K562 (cell line): ENCODE measurements at regions not wholly inside any gene's neighbourhood (a gene's known extent, or its start where the extent isn't known, plus 50 kb on each side); places are given as distances from the start of the nearest gene placed in this dataset.
"Not testable (repeated sequence)": the region's sequence is repeated elsewhere in the genome, so short reads cannot be mapped to it uniquely, and the experiment has no call there.

Source experiments
- ATAC-seq: fragments of 200-7000 bp; cut with Tn5 transposase; 3 replicates; pipeline ENCODE4 v1.9.1; 2020; ENCODE audit warnings: moderate library complexity
- BruUV-seq: library from RNA; stranded (reverse); fragments of 400-500 nt; replicated peaks from 2 replicates; lab custom pipeline; 2021; lab: Mats Ljungman, UMichigan
- CTCF ChIA-PET: fragments of 300-600 bp; formaldehyde crosslinking; extraction: SDS; loops from one replicate; lab custom pipeline; 2021; ENCODE audit warnings: low intra/inter-chr PET ratio; lab: Yijun Ruan, JAX
- POLR2A ChIA-PET: fragments of 300-600, 350-650 bp; sonication (Branson Sonifier 250); formaldehyde crosslinking; extraction: SDS; loops from one replicate; lab custom pipeline; 2021; ENCODE audit warnings: antibody characterized with exemption, inconsistent platforms; lab: Yijun Ruan, JAX
- DNase-seq, 4 experiments: peaks; one replicate each; pipeline versions ENCODE4 v3.0.0 to v3.0.0-alpha.2; 2011 to 2018; ENCODE audit warnings: low spot score in 3 of 4, mixed read lengths in 3 of 4; ENCODE audit errors: extremely low read depth in 1 of 4
- FAIRE-seq: peaks from 2 replicates; lab custom pipeline; 2011; peaks lifted over from hg19 to GRCh38; lab: Jason Lieb, UNC
- H2AFZ ChIP-seq: 2 replicates; pipeline ENCODE4 v1.6.0; 2011; ENCODE audit warnings: low read depth, low read length, control low read depth, inconsistent platforms
- H3K27ac ChIP-seq: fragments of 200-600 bp; 3 replicates; pipeline ENCODE4 v1.8.0; 2011; ENCODE audit warnings: low read depth, mild to moderate bottlenecking, control low read depth, inconsistent platforms, low read length, moderate library complexity, mixed read lengths; ENCODE audit errors: extremely low read depth
- H3K27me3 ChIP-seq, 2 experiments: fragments of 300-600 bp in 1 of 2; 2 replicates in 1 of 2; 3 replicates in 1 of 2; pipeline versions ENCODE4 v1.6.0 to v1.8.0; 2011; ENCODE audit warnings: inconsistent platforms in 2 of 2, low read length in 2 of 2, mild to moderate bottlenecking in 1 of 2, mixed read lengths in 1 of 2, moderate library complexity in 1 of 2; ENCODE audit not compliant: control insufficient read depth in 2 of 2, insufficient read depth in 2 of 2
- H3K36me3 ChIP-seq: fragments of 300-600 bp; 3 replicates; pipeline ENCODE4 v1.8.0; 2011; ENCODE audit warnings: mild to moderate bottlenecking, low read length, inconsistent platforms; ENCODE audit not compliant: control insufficient read depth, insufficient read depth
- H3K4me1 ChIP-seq, 2 experiments: fragments of 200-600 bp in 1 of 2; replicated peaks in 1 of 2; 2 replicates in 1 of 2; 3 replicates in 1 of 2; pipeline versions ENCODE4 v1.5.1 to v1.8.0; 2011; ENCODE audit warnings: inconsistent platforms in 2 of 2, low read length in 2 of 2, mild to moderate bottlenecking in 1 of 2, mixed read lengths in 1 of 2, moderate library complexity in 1 of 2; ENCODE audit not compliant: control insufficient read depth in 2 of 2, insufficient read depth in 2 of 2
- H3K4me2 ChIP-seq: 2 replicates; pipeline ENCODE4 v1.6.1; 2011; ENCODE audit warnings: low read length, control low read depth, inconsistent platforms, mixed read lengths; ENCODE audit not compliant: insufficient read depth
- H3K4me3 ChIP-seq: fragments of 200-600 bp; sonication (generic), shearing (Covaris generic); 2 replicates; pipeline ENCODE4 v1.5.1; 2016; ENCODE audit warnings: control low read depth, inconsistent platforms
- H3K79me2 ChIP-seq: fragments of 200-600 bp; 3 replicates; pipeline ENCODE4 v1.8.0; 2011; ENCODE audit warnings: low read length, inconsistent platforms; ENCODE audit not compliant: control insufficient read depth, insufficient read depth
- H3K9ac ChIP-seq, 2 experiments: 2 replicates each; pipeline versions ENCODE4 v1.6.0 to v1.6.1; 2011; ENCODE audit warnings: low read depth in 2 of 2, low read length in 2 of 2, control low read depth in 1 of 2, inconsistent platforms in 1 of 2, mild to moderate bottlenecking in 1 of 2, mixed read lengths in 1 of 2; ENCODE audit not compliant: insufficient read depth in 1 of 2
- H3K9me1 ChIP-seq: one replicate; pipeline ENCODE4 v1.6.0; 2011; ENCODE audit warnings: inconsistent platforms, mild to moderate bottlenecking, low read length, moderate library complexity; ENCODE audit not compliant: control insufficient read depth, insufficient read depth
- H3K9me3 ChIP-seq: replicated peaks from 2 replicates; pipeline ENCODE4 v1.5.1; 2011; ENCODE audit warnings: low read depth, low read length, inconsistent platforms; ENCODE audit not compliant: control insufficient read depth, insufficient read depth
- H4K20me1 ChIP-seq: replicated peaks from 2 replicates; pipeline ENCODE4 v1.6.1; 2011; ENCODE audit warnings: low read length, inconsistent platforms, mixed read lengths; ENCODE audit not compliant: control insufficient read depth, insufficient read depth
- ARID1B ChIP-seq: fragments of 450-650 bp; IDR thresholded peaks from 2 replicates; pipeline ENCODE4 v1.6.1; 2016; ENCODE audit warnings: antibody characterized with exemption, mild to moderate bottlenecking, inconsistent platforms
- CBFA2T3 ChIP-seq: fragments of 450-650 bp; IDR thresholded peaks from 2 replicates; pipeline ENCODE4 v1.6.1; 2017
- CTBP1 ChIP-seq: fragments of 450-650 bp; IDR thresholded peaks from 2 replicates; pipeline ENCODE4 v1.6.1; 2016; ENCODE audit warnings: borderline replicate concordance
- EP300 ChIP-seq: IDR thresholded peaks from 2 replicates; pipeline ENCODE4 v1.6.1; 2012; ENCODE audit warnings: low read length, improper control_type of control experiment
- HDAC3 ChIP-seq: fragments of 450-650 bp; IDR thresholded peaks from 2 replicates; pipeline ENCODE4 v1.6.1; 2018; ENCODE audit warnings: borderline replicate concordance, mild to moderate bottlenecking, moderate library complexity; ENCODE audit not compliant: partially characterized antibody
- KDM1A ChIP-seq, 2 experiments: fragments of 450-650 bp; IDR thresholded peaks; 2 replicates each; pipeline ENCODE4 v1.6.1; 2016; ENCODE audit warnings: mild to moderate bottlenecking in 2 of 2
- MEIS2 ChIP-seq: fragments of 450-650 bp; IDR thresholded peaks from 2 replicates; pipeline ENCODE4 v1.6.1; 2014; ENCODE audit warnings: mild to moderate bottlenecking; ENCODE audit not compliant: partially characterized antibody
- NCOR1 ChIP-seq: fragments of 450-650 bp; IDR thresholded peaks from 2 replicates; pipeline ENCODE4 v1.6.1; 2016; ENCODE audit warnings: mild to moderate bottlenecking, moderate library complexity
- SMARCE1 ChIP-seq: fragments of 450-650 bp; IDR thresholded peaks from 2 replicates; pipeline ENCODE4 v1.7.1; 2016; ENCODE audit warnings: mild to moderate bottlenecking
- TBL1XR1 ChIP-seq, 2 experiments: IDR thresholded peaks; 2 replicates each; pipeline ENCODE4 v1.6.1; 2012; ENCODE audit warnings: improper control_type of control experiment in 2 of 2, low read length in 2 of 2, mild to moderate bottlenecking in 1 of 2
- ZNF766 ChIP-seq: fragments of 200-800 bp; sonication (Bioruptor generic); conservative IDR thresholded peaks from 2 replicates; pipeline ENCODE4 v1.6.1; 2016; ENCODE audit warnings: missing genetic modification characterization, missing compliant biosample characterization
- WGBS: fragments of 100-300 bp; shearing (Covaris generic); methylation state at CpG from one replicate; pipeline ENCODE4 v1.1.6; 2016; ENCODE audit warnings: low coverage, mixed read lengths; ENCODE audit not compliant: insufficient coverage; ENCODE audit errors: missing lambda C conversion rate; 5-methylcytosine and 5-hydroxymethylcytosine counted together
- in situ Hi-C: fragments of 300-500 bp; cut with MboI; formaldehyde crosslinking; loops from 4 replicates; pipeline ENCODE4 v1.15.0; 2018; ENCODE audit warnings: inconsistent platforms, mixed read lengths
- intact Hi-C: fragments of 100-400 bp; cut with micrococcal nuclease; formaldehyde crosslinking; loops from 2 replicates; pipeline ENCODE4 v1.14.2; 2022
- TF ChIP-seq, protein P1 (sequence below), 3 experiments: fragments of 200-800 bp in 1 of 3; fragments of 250-450 bp in 1 of 3; fragments of 450-650 bp in 1 of 3; sonication (Bioruptor Pico) in 1 of 3; sonication (Bioruptor generic) in 1 of 3; formaldehyde crosslinking in 1 of 3; IDR thresholded peaks; 2 replicates each; pipeline versions ENCODE4 v1.6.1 to v1.8.0; 2016 to 2022; ENCODE audit warnings: mild to moderate bottlenecking in 2 of 3, missing genetic modification characterization in 2 of 3, missing compliant biosample characterization in 1 of 3, moderate library complexity in 1 of 3
- TF ChIP-seq, protein P2 (sequence below): fragments of 450-650 bp; IDR thresholded peaks from 2 replicates; pipeline ENCODE4 v1.6.1; 2016

DNA sequence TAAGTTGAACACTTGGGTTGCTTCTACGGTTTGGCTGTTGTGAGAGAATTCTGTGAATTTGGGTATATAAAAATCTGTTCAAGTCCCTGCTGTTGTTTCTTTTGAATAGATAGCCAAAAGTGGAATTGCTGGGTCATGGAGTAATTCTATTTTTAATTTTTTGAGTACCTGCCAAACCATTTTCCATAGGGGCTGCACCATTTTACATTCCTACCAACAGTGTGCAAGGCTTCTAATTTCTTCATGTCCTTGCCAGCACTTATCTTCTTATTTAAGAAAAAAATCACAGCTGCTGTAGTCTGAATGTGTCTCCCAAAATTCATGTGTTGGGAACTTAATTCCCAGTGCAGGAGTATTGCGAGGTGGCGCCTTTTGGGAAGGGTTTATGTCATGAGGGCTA lies 75.1 kb upstream of the NUTM2F start:
- H3K9me3 ChIP-seq, H2AFZ ChIP-seq, ATAC-seq, intact Hi-C loops, H3K27ac ChIP-seq, H3K4me1 ChIP-seq, H3K4me2 ChIP-seq, DNase-seq, in situ Hi-C loops, H3K27me3 ChIP-seq, H3K4me3 ChIP-seq, H3K36me3 ChIP-seq, H3K9ac ChIP-seq, FAIRE-seq, BruUV-seq, H3K9me1 ChIP-seq, POLR2A ChIA-PET, CTCF ChIA-PET, H4K20me1 ChIP-seq: not testable (repeated sequence)
- 95% methylated on average over 2 of the region's 3 CpGs for WGBS
- peaks cover 27% of the 10 kb centered on the region for H3K79me2 ChIP-seq

DNA sequence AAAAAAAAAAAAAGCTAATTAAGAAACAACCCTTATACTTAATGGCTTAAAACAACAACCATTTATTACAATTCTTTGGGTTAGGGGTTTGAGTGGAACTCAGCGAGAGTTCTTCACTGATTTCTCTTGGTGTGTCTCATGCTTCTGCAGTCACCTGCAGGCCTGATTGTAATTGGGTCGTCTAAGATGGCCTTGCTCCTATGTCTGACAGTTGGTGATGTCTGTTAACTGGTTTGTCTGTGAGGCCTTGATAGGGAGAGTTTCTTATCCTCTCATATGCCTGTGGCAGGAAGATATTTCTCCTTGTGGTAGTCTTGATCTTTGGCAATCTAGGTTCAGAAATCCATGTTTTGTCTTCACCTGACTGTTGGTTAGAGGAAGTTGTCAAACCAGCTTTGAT lies 85.2 kb upstream of the NUTM2F start:
- BruUV-seq, H3K9me1 ChIP-seq, H4K20me1 ChIP-seq, H2AFZ ChIP-seq, H3K27me3 ChIP-seq, H3K4me2 ChIP-seq, H3K4me3 ChIP-seq, H3K9ac ChIP-seq, intact Hi-C loops, H3K27ac ChIP-seq, POLR2A ChIA-PET, in situ Hi-C loops, H3K36me3 ChIP-seq, H3K4me1 ChIP-seq, CTCF ChIA-PET, H3K9me3 ChIP-seq: not testable (repeated sequence)
- ATAC-seq = peak; percentile 94
- 0% methylated on average over 2 of the region's 2 CpGs for WGBS
- peak; percentile 13 to 77 (median 16) for DNase-seq
- peaks cover 35% of the 10 kb centered on the region for H3K79me2 ChIP-seq
- peak; percentile 95 for FAIRE-seq
- TF ChIP-seq ARID1B (peak; percentile 93), KDM1A (IDR thresholded peaks at IDR 0.05) (peak; percentile 88 to 93), ZNF766 (CRISPR knock-in tag) (0 out of 2 replicates have a peak, but pooled peaks have one; percentile 51), TBL1XR1 (IDR thresholded peaks at IDR 0.05; ENCODE audit: low read length in 2 of 2) (peak in 1 of 2 experiments; percentile 24; a peak in 1 of 4 replicates), SMARCE1 (peak; percentile 53; the same call in 1 of the 2 replicates), CBFA2T3 (peak; percentile 93), HDAC3 (peak; percentile 74), MEIS2 (peak; percentile 58), EP300 (peak; percentile 82), NCOR1 (peak; percentile 90), CTBP1 (peak; percentile 31; the same call in 1 of the 2 replicates)
- TF ChIP-seq, protein P1, sequence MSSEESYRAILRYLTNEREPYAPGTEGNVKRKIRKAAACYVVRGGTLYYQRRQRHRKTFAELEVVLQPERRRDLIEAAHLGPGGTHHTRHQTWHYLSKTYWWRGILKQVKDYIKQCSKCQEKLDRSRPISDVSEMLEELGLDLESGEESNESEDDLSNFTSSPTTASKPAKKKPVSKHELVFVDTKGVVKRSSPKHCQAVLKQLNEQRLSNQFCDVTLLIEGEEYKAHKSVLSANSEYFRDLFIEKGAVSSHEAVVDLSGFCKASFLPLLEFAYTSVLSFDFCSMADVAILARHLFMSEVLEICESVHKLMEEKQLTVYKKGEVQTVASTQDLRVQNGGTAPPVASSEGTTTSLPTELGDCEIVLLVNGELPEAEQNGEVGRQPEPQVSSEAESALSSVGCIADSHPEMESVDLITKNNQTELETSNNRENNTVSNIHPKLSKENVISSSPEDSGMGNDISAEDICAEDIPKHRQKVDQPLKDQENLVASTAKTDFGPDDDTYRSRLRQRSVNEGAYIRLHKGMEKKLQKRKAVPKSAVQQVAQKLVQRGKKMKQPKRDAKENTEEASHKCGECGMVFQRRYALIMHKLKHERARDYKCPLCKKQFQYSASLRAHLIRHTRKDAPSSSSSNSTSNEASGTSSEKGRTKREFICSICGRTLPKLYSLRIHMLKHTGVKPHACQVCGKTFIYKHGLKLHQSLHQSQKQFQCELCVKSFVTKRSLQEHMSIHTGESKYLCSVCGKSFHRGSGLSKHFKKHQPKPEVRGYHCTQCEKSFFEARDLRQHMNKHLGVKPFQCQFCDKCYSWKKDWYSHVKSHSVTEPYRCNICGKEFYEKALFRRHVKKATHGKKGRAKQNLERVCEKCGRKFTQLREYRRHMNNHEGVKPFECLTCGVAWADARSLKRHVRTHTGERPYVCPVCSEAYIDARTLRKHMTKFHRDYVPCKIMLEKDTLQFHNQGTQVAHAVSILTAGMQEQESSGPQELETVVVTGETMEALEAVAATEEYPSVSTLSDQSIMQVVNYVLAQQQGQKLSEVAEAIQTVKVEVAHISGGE (CRISPR knock-in tag; IDR thresholded peaks at IDR 0.05) = 0 out of 6 replicates have a peak, but pooled peaks of 1 of the 3 experiments have one; percentile 17
- TF ChIP-seq, protein P2, sequence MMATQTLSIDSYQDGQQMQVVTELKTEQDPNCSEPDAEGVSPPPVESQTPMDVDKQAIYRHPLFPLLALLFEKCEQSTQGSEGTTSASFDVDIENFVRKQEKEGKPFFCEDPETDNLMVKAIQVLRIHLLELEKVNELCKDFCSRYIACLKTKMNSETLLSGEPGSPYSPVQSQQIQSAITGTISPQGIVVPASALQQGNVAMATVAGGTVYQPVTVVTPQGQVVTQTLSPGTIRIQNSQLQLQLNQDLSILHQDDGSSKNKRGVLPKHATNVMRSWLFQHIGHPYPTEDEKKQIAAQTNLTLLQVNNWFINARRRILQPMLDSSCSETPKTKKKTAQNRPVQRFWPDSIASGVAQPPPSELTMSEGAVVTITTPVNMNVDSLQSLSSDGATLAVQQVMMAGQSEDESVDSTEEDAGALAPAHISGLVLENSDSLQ = peak; percentile 75
